Body of pancreas (tissue), 4 donors: ENCODE measurements at regions not wholly inside any gene's neighbourhood (a gene's known extent, or its start where the extent isn't known, plus 50 kb on each side); places are given as distances from the start of the nearest gene placed in this dataset.
"Not testable (repeated sequence)": the region's sequence is repeated elsewhere in the genome, so short reads cannot be mapped to it uniquely, and the experiment has no call there.

Experiments used
- ATAC-seq: fragments of 150-250 bp; one replicate; pipeline ENCODE4 v1.9.1; 2016
- DNase-seq, 4 donors: peaks; one replicate each; pipeline ENCODE4 v3.0.0-alpha.2; 2019
- H3K27ac ChIP-seq, 4 donors: fragments of 200-600 bp; sonication (generic); 1 replicate in 3 of 4; 2 replicates in 1 of 4; pipeline versions ENCODE4 v1.5.1 to v1.6.1; 2016 to 2019; ENCODE audit warnings: mild to moderate bottlenecking in 1 of 4, mixed read lengths in 1 of 4, moderate library complexity in 1 of 4
- H3K27me3 ChIP-seq, 2 donors: fragments of 200-600 bp; sonication (generic); one replicate each; pipeline ENCODE4 v1.6.0; 2016; ENCODE audit warnings: mild to moderate bottlenecking in 1 of 2
- H3K36me3 ChIP-seq, 2 donors: fragments of 200-600 bp; sonication (generic); replicated peaks in 1 of 2; 2 replicates each; pipeline ENCODE4 v1.5.1; 2016; ENCODE audit warnings: low read depth in 2 of 2; ENCODE audit not compliant: insufficient read depth in 1 of 2
- H3K4me1 ChIP-seq: fragments of 200-600 bp; sonication (generic); one replicate; pipeline ENCODE4 v1.6.0; 2016
- H3K4me3 ChIP-seq, 2 donors: fragments of 200-600 bp; sonication (generic); 1 replicate in 1 of 2; 2 replicates in 1 of 2; pipeline ENCODE4 v1.5.1; 2016 to 2019
- H3K9me3 ChIP-seq, 3 donors: fragments of 200-600 bp; sonication (generic); 1 replicate in 2 of 3; 2 replicates in 1 of 3; pipeline ENCODE4 v1.5.1; 2016
- CTCF ChIP-seq, 7 experiments: fragments of 450-650 bp in 4 of 7; fragments of 200-600 bp in 3 of 7; sonication (generic) in 3 of 7; IDR thresholded peaks; one replicate each; pipeline ENCODE4 v1.5.1; 2016 to 2019; ENCODE audit warnings: antibody characterized with exemption in 7 of 7
- POLR2A ChIP-seq, 3 donors: fragments of 450-650 bp; IDR thresholded peaks; one replicate each; pipeline ENCODE4 v1.6.1; 2016; ENCODE audit warnings: antibody characterized with exemption in 3 of 3, mild to moderate bottlenecking in 2 of 3
- WGBS, 2 donors: methylation state at CpG; one replicate each; pipeline ENCODE4 v1.1.5; 2017; 5-methylcytosine and 5-hydroxymethylcytosine counted together
- intact Hi-C: fragments of 100-400 bp; cut with DNase I; formaldehyde crosslinking; loops from one replicate; pipeline ENCODE4 v1.15.1; 2023

GRCh38 chr6:99668036-99668705 is 61.5 kb downstream of the PRDM13 start:
- Histone ChIP-seq H3K27ac (no peak overlapping the region), H3K4me3 (no peak overlapping the region), H3K9me3 (no peaks in the 10 kb centered on the region), H3K4me1 (no peaks in the 10 kb centered on the region), H3K36me3 (no peaks in the 10 kb centered on the region), H3K27me3 (no peaks in the 10 kb centered on the region)
- WGBS, 2 donors: 60 to 70% methylated on average over 5 of the region's 5 CpGs
- no peak for ATAC-seq
- DNase-seq: no peak
- TF ChIP-seq POLR2A (IDR thresholded peaks at IDR 0.05) (no peak), CTCF (IDR thresholded peaks at IDR 0.05) (no peak)
- intact Hi-C loops: no loop called here

DNA sequence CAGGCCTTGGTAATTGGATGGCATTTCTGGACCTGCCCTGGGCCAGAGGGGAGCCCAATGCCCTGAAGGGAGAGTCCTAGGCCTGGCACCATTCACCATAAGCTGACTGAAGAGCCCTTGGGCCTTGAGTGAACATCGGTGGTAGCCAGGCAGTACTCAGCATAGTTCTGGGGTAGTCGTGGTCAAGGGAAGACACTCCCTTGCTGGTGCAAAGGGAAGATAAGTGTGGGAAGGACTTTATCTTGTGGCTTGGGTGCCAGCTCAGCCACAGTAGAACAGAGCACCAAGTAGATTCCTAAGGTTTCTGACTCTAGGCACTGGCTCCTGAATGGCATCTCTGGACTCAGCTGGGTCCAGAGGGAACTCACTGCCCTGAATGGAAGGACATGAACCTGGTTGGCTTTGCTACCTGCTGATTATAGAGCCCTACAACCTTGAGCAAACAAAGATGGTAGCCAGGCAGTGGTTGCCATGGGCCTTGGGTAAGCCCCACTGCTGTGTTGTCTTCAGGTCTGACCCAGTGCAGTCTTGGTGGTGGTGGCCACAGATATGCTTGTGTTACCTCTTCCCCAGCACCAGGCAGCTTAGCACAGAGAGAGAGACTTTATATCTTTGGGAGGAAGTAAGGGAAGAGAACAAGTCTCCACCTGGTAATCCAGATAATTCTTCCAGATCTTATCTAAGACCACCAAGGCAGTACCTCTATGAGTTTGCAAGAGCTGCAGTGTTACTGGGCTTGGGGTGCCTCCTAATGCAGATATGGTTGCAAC is 83.5 kb downstream of the PRDM13 start:
- H3K36me3 ChIP-seq: no peaks in the 10 kb centered on the region
- intact Hi-C loops: no loop called here
- peaks cover 0 to 4% (median 0%) of the 10 kb centered on the region in 3 donors for H3K9me3 ChIP-seq
- 69 to 78% methylated on average over 2 of the region's 2 CpGs for WGBS, 2 donors
- no peak overlapping the region for H3K4me3 ChIP-seq
- peaks cover 4% of the 10 kb centered on the region for H3K4me1 ChIP-seq
- ATAC-seq: no peak
- DNase-seq: no peak
- no peaks in the 10 kb centered on the region for H3K27me3 ChIP-seq
- no peak for TF ChIP-seq CTCF (IDR thresholded peaks at IDR 0.05)
- H3K27ac ChIP-seq: no peak overlapping the region

DNA sequence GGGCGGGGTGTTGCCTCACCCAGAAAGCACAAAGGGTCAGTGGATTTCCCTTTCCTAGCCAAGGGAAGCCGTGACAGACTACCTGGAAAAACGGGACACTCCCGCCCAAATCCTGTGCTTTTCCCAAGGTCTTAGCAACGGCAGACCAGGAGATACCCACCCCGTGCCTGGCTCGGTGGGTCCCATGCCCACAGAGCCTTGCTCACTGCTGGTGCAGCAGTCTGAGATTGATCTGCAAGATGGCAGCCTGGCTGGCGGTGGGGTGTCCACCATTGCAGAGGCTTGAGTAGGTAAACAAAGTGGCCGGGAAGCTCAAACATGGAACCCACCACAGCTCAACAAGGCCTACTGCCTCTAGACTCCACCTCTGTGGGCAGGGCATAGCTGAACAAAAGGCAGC is 95.7 kb downstream of the PRDM13 start:
- H3K9me3 ChIP-seq, H3K4me1 ChIP-seq, intact Hi-C loops, ATAC-seq, DNase-seq, H3K27me3 ChIP-seq, H3K36me3 ChIP-seq, H3K27ac ChIP-seq, H3K4me3 ChIP-seq: not testable (repeated sequence)
- WGBS, 2 donors: 69 to 79% methylated on average over 2 to 9 of the region's 9 CpGs

- H3K27ac ChIP-seq: no peak overlapping the region
- H3K4me1 ChIP-seq: no peaks in the 10 kb centered on the region
- intact Hi-C loops: no loop called here
- TF ChIP-seq POLR2A (IDR thresholded peaks at IDR 0.05): no peak
- TF ChIP-seq CTCF (IDR thresholded peaks at IDR 0.05): no peak
- H3K36me3 ChIP-seq: no peaks in the 10 kb centered on the region
- H3K9me3 ChIP-seq: no peaks in the 10 kb centered on the region
- no peaks in the 10 kb centered on the region for H3K27me3 ChIP-seq
- no peak for DNase-seq
- no peak for ATAC-seq
- H3K4me3 ChIP-seq: no peak overlapping the region
Measured at GRCh38 chr6:99709062-99709461, 102.4 kb downstream of the PRDM13 start.

- ATAC-seq: no peak
- H3K4me1 ChIP-seq: no peaks in the 10 kb centered on the region
Measured at GRCh38 chr6:99711302-99711701, 104.7 kb downstream of the PRDM13 start.

More at GRCh38 chr6:99711302-99711701, 104.7 kb downstream of the PRDM13 start:
- no peak for DNase-seq
- no peak overlapping the region for H3K4me3 ChIP-seq
- peaks cover 0 to 2% (median 0%) of the 10 kb centered on the region in 3 donors for H3K9me3 ChIP-seq
- intact Hi-C loops: no loop called here
- no peaks in the 10 kb centered on the region for H3K27me3 ChIP-seq
- TF ChIP-seq CTCF (IDR thresholded peaks at IDR 0.05) (no peak), POLR2A (IDR thresholded peaks at IDR 0.05) (no peak)
- no peaks in the 10 kb centered on the region for H3K36me3 ChIP-seq
- H3K27ac ChIP-seq: no peak overlapping the region
